ENCODE measurements at regions not wholly inside any gene's neighbourhood (a gene's known extent, or its start where the extent isn't known, plus 50 kb on each side); places are given as distances from the start of the nearest gene placed in this dataset.

GRCh38 chr6:112800439-112800838, 453.3 kb downstream of the RFPL4B start:
- DNase-seq (ENCODE audit: low spot score): no peak
- TF ChIP-seq CTCF (IDR thresholded peaks at IDR 0.05): no peak
- no peak for ATAC-seq (ENCODE audit: low FRiP score)

GRCh38 chr6:112800916-112801315, 453.8 kb downstream of the RFPL4B start:
- no peak for DNase-seq (ENCODE audit: low spot score)
- ATAC-seq (ENCODE audit: low FRiP score): no peak
- no peak for TF ChIP-seq CTCF (IDR thresholded peaks at IDR 0.05)

GRCh38 chr6:112801468-112802080, 454.4 kb downstream of the RFPL4B start:
- ATAC-seq (ENCODE audit: low FRiP score): no peak
- TF ChIP-seq CTCF (IDR thresholded peaks at IDR 0.05): no peak
- DNase-seq (ENCODE audit: low spot score): no peak

- ATAC-seq (ENCODE audit: low FRiP score): no peak
- no peak for TF ChIP-seq CTCF (IDR thresholded peaks at IDR 0.05)
- no peak for DNase-seq (ENCODE audit: low spot score)
Measured at GRCh38 chr6:112802144-112802543, 455.0 kb downstream of the RFPL4B start.

GRCh38 chr6:112804638-112805330, 457.7 kb downstream of the RFPL4B start:
- DNase-seq (ENCODE audit: low spot score) (no peak), ATAC-seq (ENCODE audit: low FRiP score) (no peak)
- no peak for TF ChIP-seq CTCF (IDR thresholded peaks at IDR 0.05)

GRCh38 chr6:112806163-112806865, 459.2 kb downstream of the RFPL4B start:
- DNase-seq (ENCODE audit: low spot score): no peak
- ATAC-seq (ENCODE audit: low FRiP score): no peak
- no peak for TF ChIP-seq CTCF (IDR thresholded peaks at IDR 0.05)
